HG03108 (cell line): ENCODE measurements at regions not wholly inside any gene's neighbourhood (a gene's known extent, or its start where the extent isn't known, plus 50 kb on each side); places are given as distances from the start of the nearest gene placed in this dataset.
"Not testable (repeated sequence)": the region's sequence is repeated elsewhere in the genome, so short reads cannot be mapped to it uniquely, and the experiment has no call there.

Source experiments
- ATAC-seq: cut with Tn5 transposase; IDR thresholded peaks from one replicate; pipeline ENCODE4 v1.9.1; 2021; ENCODE audit warnings: moderate library complexity; ENCODE audit not compliant: unreplicated experiment

DNA sequence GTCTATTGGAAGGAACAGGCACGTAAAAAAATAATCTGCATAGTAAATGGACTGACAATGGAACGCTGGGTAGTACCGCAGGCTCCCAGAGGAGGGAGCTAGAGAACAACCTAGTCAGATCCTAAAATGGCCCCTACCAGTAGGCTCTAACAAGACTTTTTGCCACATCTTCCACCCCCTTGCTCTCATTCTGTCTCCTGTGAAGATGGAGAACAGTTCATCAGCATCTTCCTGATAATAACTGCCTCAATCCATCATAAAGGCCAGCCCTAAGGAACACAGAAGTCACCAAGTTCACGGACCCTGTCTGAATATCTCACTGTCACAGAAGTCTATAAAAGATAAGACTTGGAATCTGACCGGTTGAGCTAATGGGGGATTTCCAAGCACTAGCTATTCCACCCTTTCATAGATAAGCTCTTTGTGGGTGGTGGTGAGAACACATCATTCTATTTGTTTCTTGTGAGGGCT is 133.4 kb downstream of the SLC1A3 start:
- peak; percentile 64 for ATAC-seq

DNA sequence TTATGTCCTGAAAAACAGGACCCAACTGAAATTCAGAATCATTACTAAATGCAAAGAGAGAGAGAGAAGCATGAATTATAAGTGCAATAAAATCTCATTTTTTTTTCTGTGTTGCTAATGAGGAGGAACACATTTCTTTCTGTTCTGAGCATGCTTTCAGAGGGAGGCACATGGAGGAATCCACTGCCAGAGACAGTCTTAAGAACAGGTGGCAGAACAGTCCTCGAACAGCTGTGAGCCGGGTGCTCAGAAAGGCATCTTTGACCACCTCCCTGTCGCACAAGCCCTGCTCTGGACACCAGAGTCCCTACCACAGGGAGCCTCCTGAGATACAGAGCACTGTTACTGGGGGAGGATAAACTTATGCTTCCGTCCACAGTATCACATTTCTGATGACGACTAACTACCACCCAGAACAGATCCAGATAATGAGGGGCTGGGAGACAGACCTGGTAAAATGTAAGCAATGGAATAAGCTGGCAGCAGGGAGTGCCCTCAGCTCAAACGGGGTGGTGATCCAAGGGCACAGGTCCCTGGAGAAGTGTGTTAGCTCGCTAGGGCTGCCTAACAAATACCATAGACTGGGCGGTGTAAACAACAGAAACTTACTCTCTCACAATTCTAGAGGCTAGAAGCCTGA is 134.0 kb downstream of the SLC1A3 start:
- no peak for ATAC-seq

DNA sequence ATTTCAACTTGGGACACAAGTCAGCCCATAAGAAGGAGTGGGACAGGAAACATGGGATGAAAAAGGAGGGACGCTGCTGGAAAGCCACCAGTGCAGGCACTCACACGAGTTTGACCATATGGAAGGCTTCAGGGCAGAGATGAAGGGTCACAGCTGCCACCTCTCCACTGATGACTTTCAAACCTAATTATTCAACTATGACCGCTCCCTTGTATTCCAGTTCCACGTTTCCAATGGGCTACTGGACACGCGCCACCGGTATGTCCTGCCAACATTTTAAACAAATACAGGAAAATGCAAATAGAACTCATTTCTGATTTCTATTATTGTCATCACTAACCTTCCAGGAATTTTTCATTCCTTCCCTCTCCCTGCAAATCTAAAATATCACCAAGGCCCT is 134.7 kb downstream of the SLC1A3 start:
- ATAC-seq = no peak

DNA sequence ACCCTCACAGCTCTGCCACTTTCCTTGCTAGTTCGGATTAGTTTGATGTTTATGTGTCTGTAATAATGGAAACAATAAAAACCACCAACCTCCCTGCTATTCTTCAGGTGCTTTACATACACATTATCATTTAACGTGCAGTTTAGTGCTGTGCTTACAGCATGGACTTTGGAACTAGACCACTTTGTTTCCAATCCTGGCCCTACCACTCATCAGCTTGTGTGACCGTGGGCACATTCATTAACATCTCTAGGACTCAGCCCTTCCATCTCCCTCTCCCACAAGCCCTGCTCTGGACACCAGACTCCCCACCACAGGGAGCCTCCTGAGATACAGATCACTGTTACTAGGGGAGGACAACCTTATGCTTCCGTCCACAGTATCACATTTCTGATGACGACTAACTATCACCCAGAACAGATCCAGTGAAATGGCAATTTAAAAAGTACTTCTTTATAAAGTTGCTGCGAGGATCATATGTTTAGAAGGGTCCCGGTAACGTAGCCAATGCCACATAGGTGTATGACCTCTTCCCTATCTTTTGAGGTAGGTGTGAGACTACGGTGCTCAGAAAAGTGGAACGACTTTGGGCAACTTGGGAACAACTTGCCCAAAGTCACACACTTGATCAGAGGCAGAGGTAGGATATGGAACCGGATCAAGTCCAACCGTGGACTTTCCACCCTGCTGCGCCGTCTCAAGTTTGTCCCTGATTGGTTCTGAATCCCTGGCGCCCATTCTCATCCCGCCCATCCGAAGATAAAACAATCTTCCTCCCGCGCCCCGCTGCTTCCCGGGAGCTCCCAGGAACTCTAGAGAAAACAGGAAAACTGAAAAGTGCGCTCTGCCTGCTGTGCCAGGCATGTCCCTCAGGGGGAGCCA is 132.4 kb upstream of the NIPBL start:
- ATAC-seq = no peak

GRCh38 chr5:36744773-36745589 is 131.6 kb upstream of the NIPBL start:
- ATAC-seq = peak; percentile 70

DNA sequence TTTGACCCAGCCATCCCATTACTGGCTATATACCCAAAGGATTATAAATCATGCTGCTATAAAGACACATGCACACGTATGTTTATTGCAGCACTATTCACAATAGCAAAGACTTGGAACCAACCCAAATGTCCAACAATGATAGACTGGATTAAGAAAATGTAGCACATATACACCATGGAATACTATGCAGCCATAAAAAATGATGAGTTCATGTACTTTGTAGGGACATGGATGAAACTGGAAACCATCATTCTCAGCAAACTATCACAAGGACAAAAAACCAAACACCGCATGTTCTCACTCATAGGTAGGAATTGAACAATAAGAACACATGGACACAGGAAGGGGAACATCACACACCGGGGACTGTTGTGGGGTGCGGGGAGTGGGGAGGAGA is 128.8 kb upstream of the NIPBL start:
- ATAC-seq = not testable (repeated sequence)

DNA sequence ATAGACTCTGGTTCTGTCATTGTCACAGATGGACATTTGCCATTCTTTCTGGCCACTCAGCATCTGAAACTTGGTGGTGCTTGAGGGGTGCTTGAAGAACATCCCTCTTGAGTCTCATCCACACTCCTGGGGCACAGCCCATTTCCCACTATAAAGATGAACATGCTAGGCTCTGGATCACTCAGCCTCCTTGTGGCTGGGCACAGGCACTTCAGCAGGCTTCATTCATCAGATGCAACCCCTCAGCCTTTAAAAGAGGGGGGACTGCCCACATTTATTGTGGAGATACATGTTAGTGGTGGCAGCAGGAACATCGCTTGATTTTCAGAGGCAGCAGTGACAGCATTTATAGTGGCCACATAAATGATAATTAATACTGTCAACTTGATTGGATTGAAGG is 124.7 kb upstream of the NIPBL start:
- no peak for ATAC-seq

DNA sequence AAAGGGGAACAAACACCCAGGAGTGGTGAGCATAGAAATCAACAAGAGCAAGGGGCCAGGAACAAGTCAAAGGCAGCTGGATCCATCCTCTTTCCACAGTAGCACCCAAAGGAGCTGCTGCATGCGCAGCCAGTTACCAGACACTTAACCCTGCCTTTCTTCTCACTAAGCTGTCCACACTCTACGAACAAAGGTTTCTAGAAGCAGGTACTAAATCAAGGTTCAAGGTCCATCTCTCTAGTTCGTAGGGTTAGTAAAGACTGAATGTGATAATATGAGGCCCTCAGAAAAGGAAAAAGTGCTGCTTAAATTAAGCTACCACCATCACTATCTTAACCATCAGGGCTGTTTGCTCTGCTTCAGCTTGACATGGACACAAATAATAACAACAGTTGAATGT is 121.2 kb upstream of the NIPBL start:
- no peak for ATAC-seq

DNA sequence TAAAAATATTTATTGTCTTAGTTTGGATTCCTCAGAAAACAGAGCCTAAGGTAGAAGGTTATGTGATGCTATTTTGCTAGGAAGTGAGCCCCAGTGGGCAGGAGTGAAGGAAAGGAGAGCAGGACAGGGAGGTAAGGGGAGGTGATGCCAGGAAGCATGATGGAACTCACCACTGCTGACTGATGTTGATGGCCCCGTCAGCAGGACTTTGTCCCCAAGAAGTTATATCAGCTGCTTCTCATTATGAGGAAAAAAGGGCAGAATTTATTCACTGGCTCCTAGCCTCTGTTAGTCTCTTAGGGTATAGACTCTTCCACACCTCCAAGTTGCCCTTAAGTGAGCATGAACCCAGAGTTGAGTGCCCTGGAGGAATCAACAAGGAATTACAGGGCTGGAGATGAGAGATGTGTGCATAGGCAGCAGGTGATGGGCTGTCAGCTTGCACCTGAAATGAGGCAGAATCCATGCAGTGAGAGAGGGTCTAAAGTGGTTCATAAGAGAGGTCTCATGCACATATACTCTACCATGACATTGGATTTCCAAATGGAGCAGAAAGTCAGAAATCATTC is 120.6 kb upstream of the NIPBL start:
- no peak for ATAC-seq

DNA sequence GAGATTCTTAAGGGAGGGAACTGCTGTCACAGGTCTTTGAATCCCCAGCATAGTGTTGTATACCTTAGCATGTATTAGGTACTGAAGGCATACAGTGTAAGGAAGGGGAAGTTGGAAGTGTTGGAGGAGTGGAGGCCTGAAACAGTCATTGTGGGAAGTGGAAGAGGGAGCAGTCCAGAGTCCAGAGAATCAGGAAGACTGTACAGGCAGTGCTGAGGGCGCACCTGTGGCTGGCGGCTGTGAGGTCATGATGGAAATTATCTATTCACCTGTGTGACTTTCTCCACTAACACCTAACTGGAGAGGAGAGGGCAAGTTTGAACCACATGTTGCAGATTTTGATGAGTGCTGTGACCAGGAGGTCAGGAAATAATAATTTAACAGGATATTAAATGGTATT is 119.7 kb upstream of the NIPBL start:
- no peak for ATAC-seq

GRCh38 chr5:36759117-36759516 is 117.5 kb upstream of the NIPBL start:
- ATAC-seq = no peak

DNA sequence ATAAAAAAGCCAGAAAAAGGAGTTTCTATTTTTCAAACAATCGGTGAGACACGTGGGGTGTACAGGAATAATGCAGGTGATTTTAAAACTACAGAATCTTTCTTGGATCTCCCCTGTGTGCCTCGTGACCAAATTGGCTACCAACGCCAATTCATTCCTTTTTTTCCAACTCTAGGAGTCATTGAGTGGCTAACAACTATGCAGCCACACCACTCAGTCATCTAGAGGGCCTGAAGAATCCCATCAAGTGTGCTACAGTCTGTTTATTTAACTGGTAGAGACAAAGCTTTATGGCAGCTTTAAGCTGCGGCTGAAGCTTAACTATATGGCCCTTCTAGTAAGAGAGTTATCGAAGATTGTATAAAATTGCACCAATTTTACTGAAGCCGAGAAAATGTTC is 113.1 kb upstream of the NIPBL start:
- no peak for ATAC-seq

GRCh38 chr5:36765876-36766275 is 110.7 kb upstream of the NIPBL start:
- ATAC-seq = no peak

DNA sequence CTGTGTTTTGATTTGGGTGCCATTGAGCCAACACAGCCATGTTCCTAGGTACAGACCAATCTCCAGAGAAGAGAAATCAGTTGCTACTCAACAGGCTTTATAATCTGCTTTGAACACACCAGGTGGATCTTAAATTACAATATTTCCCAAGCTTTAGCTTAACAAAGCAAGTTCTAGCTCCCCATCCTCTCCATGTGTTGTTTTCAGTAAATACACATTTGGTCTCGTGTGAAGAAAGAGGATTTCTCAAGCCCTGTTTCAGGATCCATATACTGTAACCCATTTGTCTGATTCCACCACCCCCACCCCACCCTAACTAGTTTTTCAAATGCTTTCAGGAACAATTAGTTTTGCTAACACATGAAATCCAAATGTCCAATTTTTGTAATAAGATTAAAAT is 109.6 kb upstream of the NIPBL start:
- no peak for ATAC-seq

GRCh38 chr5:36768450-36768849 is 108.1 kb upstream of the NIPBL start:
- no peak for ATAC-seq

DNA sequence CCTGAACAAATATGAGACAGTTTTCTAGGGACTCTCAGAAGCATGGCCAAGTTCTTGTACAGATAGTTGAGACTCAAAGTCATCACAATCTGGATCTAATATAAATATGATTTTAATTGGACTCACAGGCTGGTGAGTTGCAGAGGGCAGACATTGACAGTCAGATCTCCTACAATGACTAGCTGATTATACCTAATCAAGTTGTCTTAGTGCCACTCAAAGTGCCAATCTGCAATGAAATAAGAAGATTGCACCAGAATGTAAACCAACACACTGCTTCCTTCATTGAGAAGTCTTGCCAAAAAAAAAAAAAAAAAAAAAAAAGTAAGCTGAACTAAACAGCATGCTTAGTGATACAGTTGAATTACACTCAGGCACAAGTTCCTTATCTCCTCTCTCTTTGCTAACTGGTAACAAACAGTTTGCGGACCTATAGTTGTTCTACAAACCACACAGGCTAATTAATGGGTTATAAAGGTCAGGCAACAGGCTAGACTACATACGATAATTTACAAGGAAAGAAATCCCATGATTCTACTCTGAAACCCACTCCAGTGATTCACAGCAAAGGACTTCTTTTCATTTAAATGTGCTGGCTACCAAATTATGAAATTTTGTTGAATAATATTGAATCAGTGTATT is 107.3 kb upstream of the NIPBL start:
- no peak for ATAC-seq

DNA sequence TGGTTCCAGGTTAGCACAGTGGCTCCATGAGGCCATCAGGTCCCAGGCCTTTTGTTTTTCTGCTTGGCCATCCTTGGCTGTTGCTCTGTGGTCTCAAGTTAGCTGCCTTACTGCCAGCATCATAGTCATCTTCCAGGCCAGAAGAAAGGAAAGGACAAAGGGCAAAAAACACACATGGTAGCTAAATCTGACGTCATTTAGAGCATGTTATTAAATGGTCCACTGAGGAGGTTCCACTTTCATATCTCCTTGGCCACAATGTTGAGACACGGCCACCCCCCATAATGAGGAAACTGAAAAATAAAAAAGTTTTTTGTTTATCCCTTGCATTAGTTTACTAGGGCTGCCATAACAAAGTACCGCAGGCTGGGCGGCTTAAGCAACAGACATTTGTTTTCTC is 106.4 kb upstream of the NIPBL start:
- no peak for ATAC-seq

GRCh38 chr5:36772276-36773140 is 104.1 kb upstream of the NIPBL start:
- no peak for ATAC-seq

- ATAC-seq = no peak
Measured at GRCh38 chr5:36777105-36777757, 99.3 kb upstream of the NIPBL start.
